ENCODE measurements at regions not wholly inside any gene's neighbourhood (a gene's known extent, or its start where the extent isn't known, plus 50 kb on each side); places are given as distances from the start of the nearest gene placed in this dataset.

DNA sequence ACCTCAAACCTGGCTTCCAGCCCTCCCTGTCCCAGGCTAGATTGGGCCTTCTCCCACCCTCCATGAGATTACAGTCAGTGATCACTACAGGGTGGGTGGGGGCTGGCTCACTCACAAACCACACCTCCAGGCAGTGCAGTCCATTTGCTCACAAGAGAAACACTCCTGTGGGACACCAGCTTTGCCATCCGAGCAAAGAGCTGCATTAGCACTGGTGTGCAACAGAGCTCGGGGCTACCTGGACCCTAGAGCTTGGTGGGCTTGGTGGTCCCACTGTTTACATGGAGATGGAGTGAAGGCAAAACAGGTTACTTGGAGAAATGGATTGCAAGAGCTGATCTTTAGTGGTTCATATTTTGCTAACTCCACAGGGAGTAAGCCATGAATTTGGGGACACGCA is 451.7 kb upstream of the ZMIZ1 start:
- TF ChIP-seq, protein P1, sequence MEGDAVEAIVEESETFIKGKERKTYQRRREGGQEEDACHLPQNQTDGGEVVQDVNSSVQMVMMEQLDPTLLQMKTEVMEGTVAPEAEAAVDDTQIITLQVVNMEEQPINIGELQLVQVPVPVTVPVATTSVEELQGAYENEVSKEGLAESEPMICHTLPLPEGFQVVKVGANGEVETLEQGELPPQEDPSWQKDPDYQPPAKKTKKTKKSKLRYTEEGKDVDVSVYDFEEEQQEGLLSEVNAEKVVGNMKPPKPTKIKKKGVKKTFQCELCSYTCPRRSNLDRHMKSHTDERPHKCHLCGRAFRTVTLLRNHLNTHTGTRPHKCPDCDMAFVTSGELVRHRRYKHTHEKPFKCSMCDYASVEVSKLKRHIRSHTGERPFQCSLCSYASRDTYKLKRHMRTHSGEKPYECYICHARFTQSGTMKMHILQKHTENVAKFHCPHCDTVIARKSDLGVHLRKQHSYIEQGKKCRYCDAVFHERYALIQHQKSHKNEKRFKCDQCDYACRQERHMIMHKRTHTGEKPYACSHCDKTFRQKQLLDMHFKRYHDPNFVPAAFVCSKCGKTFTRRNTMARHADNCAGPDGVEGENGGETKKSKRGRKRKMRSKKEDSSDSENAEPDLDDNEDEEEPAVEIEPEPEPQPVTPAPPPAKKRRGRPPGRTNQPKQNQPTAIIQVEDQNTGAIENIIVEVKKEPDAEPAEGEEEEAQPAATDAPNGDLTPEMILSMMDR (conservative IDR thresholded peaks at IDR 0.05), result no peak
- TF ChIP-seq EZH2 (IDR thresholded peaks at IDR 0.05; ENCODE audit: low read depth), result no peak

Data from PC-9 (cell line).